HL-60 (cell line): ENCODE measurements at regions not wholly inside any gene's neighbourhood (a gene's known extent, or its start where the extent isn't known, plus 50 kb on each side); places are given as distances from the start of the nearest gene placed in this dataset.

Experiments
- GABPA ChIP-seq: IDR thresholded peaks from 2 replicates; pipeline ENCODE4 v1.6.1; 2012; ENCODE audit warnings: low read depth
- POLR2AphosphoS5 ChIP-seq: IDR thresholded peaks from 2 replicates; pipeline ENCODE4 v1.6.1; 2012; ENCODE audit warnings: low read depth
- TF ChIP-seq, protein P1 (sequence below): IDR thresholded peaks from one replicate; pipeline ENCODE4 v1.5.1; 2011; ENCODE audit warnings: low read length, control low read depth, inconsistent platforms; ENCODE audit not compliant: insufficient read depth

DNA sequence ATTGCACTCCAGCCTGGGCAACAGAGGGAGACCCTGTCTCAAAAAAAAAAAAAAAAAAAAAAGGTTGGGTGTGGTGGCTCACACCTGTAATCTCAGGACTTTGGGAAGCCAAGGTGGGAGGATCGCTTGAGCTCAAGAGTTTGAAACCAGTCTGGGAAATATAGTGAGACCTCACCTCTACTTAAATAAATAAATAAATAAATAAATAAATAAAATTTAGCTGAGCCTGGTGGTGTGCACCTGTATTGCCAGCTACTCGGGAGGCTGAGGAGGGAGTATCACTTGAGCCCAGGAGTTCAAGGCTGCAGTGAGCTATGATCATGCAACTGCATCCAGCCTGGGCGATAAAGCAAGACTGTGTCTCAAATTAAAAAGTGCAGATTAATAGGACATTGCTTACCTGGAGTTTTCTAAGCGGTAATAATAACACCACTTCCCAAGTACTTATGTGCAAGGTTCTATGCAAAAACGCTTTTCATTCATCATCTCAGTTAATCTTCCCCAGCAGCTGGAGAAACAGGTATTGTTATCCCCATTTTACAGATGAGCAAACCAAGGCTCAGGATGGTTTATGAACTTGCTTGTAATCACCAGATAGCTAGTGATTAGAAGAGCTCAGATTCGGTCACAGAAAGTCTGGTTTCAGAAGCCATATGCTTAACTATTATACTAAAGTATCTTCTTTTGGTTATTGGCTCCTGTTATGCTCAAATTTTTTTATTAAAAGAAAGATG lies 196.5 kb upstream of the MKLN1 start:
- TF ChIP-seq, protein P1, sequence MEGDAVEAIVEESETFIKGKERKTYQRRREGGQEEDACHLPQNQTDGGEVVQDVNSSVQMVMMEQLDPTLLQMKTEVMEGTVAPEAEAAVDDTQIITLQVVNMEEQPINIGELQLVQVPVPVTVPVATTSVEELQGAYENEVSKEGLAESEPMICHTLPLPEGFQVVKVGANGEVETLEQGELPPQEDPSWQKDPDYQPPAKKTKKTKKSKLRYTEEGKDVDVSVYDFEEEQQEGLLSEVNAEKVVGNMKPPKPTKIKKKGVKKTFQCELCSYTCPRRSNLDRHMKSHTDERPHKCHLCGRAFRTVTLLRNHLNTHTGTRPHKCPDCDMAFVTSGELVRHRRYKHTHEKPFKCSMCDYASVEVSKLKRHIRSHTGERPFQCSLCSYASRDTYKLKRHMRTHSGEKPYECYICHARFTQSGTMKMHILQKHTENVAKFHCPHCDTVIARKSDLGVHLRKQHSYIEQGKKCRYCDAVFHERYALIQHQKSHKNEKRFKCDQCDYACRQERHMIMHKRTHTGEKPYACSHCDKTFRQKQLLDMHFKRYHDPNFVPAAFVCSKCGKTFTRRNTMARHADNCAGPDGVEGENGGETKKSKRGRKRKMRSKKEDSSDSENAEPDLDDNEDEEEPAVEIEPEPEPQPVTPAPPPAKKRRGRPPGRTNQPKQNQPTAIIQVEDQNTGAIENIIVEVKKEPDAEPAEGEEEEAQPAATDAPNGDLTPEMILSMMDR, result no peak
- no peak for TF ChIP-seq POLR2AphosphoS5
- no peak for TF ChIP-seq GABPA
